ENCODE measurements at regions not wholly inside any gene's neighbourhood (a gene's known extent, or its start where the extent isn't known, plus 50 kb on each side); places are given as distances from the start of the nearest gene placed in this dataset.
A peak's percentile ranks its signal among the peaks of the same experiment; 100 is the strongest.
"Not testable (repeated sequence)": the region's sequence is repeated elsewhere in the genome, so short reads cannot be mapped to it uniquely, and the experiment has no call there.

DNA sequence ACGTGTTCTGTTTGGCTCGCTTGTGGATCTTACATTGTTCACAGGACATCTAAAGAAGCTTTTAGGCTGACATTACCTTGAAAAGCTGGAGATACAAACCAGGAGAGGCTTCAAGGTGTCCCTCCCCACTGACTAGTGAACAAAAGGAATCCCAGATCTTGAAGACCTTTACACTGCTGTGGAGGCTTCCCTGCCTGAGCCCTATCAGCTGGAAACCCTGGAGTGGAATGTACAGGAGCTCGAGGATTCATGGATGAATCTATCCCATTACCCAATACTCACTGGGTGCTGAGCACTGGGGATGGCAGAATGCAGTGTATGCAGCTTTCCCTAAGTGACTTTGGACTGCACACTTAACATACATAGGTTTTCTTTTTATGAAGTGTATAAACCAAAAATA is 82.3 kb upstream of the MFGE8 start:
- peak; percentile 43 for DNase-seq

DNA sequence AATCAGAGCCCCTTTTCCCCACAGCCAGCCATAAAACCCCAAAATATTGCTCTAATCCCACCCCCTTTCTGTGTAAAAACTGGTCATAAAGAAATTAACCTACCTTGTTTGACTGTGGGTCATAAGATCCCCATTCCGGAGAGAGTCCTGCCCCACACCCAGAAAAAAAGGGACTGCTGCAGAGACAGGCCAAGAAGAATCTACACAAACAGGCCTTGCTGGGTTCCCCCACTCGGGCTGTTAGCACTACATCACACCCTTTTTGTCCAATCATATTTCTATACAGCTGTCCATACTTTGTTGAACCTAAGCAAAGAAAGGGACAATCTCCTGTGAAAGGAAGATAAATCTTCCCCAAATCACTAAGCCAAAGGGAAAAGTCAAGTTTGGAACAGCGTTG is 84.4 kb upstream of the MFGE8 start:
- DNase-seq: no peak

DNA sequence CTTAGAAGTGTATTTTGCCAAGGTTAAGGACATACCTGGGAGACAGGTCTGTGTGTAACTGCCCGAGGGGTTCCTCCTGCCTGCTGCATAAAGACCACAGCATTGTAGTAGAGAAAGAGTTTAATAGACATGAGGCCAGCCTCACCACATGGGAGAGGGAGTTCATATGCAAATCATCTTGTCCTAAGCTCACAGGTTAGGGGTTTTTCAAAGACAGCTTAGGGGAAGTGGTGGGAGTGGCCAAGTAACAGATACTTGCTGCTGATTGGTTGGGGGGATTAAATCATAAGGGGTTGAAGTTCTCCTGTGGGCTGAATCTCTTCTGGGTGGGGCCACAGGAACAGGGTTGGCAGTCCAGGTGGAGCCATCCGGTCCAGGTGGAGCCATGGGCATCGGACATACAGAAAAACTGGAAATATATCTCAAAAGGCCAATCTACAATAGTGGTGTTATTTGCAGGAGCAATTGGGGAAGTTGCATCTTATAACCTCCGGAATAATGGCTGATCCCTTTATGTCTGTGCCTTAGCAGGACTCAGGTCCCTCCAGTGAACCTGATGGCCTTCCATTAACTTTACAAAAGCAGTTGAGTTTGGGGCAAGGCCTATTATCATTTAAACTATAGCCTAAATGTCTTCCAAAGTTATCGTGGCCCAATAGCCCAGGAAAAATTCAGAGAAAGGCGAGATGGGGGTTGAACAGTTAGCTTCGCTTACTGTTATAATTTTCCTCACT is 86.0 kb upstream of the MFGE8 start:
- DNase-seq: no peak

DNA sequence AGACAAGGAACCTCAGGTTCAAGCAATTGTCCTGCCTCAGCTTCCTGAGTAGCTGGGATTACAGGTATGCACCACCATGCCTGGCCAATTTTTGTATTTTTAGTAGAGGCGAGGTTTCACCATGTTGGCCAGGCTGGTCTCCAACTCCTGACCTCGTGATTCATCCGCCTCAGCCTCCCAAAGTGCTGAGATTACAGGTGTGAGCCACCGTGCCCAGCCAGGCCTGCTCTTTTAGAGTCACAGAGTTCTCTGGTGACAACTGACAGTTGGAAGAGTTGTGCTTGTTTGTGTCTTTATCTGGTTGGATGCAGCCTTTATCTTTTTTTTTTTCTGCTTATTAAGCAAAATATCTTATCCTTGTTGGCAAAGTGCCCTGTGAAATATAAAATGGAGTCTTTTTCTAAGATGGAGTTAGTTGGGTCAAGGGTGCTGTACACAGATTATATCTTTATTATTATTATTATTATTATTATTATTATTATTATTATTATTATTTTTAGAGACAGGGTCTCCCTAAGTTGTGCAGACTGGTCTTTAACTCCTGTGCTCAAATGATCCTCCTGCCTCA is 86.5 kb upstream of the ABHD2 start:
- DNase-seq: not testable (repeated sequence)

DNA sequence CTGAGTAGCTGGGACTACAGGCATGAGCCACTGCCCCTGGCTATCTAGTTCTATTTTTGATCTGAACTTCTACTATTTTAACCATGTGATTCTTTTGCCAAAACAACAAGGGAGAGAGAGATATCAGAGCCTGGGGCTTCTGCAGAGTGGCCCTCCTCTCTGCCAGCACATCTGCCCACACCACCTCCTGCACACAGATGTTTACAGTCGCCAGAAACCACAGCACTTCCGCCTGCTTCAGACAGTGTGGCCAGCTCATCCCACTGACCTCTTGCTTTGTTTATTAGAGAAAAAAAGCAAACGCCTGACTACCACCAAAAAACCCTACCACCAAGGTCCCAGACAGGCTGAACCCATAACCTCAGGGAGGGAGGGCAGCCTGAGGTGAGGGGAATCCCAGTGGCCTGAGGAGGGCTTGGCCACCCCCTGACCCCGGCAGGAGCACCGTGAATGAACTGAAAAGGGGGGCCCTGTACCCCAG is 85.9 kb upstream of the ABHD2 start:
- peak; percentile 51 for DNase-seq

DNA sequence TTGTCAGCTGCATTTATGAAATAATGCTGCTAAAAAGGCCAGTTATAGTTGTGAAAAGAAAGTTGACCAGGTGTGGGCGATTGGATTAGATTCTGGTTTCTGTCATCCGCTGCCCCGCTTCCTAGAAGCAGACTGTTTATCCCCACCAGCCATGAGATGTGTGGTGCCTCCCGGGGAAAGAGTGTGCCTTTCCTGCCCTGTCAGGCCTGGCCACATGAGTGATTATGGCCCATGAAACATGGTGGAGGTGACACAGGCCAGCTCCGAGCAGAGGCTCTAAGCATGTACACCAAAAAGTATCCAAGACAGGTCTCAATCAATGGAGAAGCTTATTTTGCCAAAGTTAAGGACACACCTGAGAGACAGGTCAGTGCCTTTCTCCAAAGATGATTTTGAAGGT is 85.4 kb upstream of the ABHD2 start:
- no peak for DNase-seq

DNA sequence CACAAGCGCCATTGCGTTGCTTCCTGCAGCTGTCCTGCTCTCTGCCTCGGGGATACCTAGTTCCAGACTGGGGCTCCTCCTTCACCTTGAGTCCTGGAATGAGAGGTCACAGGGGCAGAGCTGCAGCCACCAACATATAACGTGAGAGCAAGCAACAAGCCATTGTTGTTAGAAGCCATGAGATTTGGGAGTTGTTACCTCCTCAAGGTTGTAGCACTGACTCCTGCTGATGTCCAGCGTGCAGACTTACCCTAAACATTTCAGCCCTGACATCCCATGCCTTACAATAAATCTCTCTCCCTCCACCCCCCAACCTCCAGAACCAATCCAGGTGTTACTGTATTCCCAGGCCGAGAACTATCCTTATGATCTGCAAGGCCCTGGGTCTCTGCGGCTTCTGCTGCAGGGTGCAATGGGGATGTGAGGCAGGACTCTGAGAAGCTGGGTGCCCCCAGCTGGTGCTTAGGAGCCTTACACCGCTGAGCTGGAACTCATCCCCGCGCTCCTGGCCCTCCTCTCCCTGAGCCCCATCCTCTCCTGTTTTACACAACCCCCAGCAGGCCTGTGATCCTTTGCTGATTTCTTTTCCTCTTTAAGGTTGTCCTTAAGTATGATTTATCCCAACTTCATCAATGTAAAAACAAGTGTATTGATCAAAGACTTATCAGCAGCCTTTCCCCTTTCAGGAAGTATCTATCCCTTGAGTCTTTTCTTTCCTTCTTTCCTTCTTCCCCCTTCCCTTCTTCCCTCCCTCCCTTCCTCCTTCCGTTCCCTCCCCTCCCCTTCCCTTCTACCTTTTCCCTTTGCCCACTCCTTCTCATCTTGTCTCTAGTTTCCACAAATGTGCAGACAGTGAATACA is 84.2 kb upstream of the ABHD2 start:
- DNase-seq: peak; percentile 29

DNA sequence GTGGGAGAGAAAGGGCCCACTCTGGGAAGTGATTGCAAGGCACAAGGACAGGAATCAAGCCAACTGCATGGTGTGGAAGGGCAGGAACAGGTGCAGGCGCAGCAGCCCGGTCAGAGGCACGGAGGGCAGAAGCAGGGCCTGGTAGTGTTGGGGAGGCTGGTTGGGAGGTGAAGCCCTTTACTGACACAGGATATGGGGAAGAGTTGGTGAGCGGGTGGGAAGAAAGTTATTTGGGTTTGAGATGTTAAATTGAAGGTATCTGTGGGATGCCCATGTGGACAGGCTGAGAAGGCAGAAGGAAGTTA is 83.6 kb upstream of the ABHD2 start:
- DNase-seq: no peak

DNA sequence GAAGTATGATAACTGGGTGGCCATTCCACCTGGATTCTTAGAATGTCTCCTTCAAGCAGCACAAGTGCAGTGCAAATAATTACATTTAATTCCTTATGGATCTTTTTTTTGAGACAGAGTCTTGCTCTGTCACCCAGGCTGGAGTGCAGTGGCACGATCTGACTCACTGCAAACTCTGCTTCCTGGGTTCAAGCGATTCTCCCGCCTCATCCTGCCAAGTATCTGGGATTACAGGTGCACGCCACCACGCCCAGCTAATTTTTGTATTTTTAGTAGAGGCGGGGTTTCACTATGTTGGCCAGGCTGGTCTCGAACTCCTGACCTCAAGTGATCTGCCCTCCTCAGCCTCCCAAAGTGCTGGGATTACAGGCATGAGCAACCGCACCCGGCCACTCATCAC is 80.7 kb upstream of the ABHD2 start:
- not testable (repeated sequence) for DNase-seq

DNA sequence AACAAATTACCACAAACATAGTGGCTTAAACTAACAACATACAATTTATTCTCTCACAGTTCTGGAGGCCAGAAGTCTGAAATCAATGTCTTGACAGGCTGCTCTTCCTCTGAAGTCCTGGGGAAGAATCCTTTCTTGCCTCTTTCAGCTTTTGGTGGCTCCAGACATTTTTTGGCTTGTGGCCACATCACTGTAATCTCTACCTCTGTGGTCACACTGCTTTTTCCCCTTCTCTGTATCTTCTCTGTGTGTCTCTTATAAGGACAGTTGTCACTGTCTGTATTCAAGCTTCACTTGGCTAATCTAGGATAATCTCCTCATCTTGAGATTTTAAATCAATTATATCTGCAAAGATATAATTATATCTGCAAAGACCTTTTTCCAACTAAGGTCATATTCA is 80.3 kb upstream of the ABHD2 start:
- DNase-seq: no peak

DNA sequence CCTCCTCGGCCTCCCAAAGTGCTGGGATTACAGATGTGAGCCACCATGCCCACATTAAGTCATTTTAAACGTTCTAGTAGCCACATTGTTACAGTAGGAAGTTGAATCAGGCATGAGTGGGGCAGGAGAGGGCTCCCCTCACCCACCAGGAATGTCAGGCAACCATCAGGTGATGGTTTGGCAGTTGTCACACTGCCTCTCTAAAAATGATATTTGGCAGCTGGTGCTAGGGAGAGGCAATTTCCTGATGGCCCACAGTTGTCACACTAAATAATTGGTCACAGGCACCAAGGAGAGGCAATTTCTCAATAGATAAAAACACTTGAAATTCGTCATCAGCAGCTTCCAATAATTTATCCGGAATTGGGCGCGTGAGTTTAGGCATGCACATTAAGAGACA is 79.2 kb upstream of the ABHD2 start:
- DNase-seq: no peak

DNA sequence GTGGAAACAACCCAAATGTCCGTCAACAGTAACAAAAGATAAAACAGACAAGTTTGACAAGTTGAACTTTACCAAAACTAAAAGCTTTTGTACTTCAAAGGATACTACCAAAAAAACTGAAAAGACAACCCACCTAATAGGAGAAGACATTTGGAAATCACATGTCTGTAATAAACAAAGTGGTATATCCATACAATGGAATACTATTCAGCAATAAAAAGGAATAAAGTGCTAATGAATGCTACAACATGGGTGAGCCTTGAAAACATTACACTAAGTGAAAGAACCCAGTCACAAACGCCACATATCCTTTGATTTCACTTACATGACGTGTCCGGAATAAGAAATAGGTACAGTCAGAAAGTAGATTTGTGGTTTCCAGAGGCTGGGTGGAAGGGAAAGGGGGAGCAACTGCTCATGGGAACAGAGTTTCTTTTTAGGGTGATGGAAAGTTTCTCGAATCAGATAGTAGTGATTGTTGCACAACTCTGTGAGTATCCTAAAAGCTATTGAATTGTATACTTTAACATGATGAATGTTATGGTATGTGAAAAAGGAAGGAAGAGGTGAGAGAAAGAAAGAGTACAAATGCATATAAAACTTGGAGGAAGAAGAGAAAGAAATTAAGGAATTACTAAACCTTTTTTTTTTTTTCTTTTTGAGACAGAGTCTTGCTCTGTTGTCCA is 72.7 kb upstream of the ABHD2 start:
- DNase-seq: no peak

DNA sequence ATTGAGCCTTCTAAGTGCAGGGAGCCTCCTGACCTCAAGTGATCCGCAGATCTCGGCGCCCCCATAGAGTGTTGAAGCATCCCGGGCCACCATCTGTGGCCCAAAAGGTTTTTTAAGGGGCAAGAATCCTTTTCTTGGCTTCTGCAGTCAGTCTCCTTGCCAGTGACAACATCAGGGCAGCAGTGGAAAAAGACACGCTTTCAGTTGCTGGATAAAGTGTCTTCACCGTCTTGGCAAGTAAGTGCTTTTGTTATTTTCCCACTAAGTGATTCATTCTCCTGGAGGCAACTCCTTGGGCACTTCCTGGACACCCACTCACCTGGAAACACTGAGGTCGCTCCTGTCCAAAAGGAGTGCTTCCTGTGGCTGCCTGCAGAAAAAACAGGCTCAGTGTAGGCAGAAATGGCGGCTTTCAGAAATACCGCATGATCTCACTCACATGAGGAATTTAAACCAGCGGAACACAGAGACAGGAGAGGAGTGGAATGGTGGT is 71.7 kb upstream of the ABHD2 start:
- peak; percentile 15 for DNase-seq

DNA sequence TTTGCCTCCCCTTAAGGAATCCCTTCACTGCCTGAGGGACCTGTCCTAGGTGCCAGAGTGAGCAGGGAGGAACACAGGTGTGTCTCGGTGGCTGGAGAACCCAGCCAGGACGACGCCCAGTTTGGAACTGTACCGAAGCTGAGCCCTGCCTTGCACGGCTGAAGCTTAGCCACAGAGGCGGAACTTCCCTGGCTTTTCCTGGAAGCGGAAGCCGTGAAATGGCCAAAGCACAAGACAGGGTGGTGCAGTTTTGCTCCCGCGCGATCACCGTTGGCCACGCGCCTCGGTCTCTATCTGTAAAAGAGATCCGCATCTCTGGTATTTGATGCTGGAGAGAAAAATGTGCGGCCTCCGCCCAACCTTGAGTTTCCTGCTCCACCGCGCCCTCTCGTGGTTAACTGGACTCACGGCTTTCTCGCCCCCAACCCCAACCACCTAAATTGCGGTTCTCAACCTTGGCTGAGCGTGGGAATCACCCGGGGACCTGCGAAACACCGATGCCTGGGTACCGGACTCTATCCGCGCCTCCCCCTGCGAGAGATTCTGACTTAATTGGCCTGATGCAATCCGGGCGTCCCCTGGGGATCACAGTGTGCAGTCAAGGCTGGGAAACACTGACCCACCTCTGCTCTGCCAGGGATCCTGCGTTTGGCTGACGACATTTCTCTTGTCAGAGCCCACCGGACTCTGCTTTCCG is 70.7 kb upstream of the ABHD2 start:
- peak; percentile 64 for DNase-seq

DNA sequence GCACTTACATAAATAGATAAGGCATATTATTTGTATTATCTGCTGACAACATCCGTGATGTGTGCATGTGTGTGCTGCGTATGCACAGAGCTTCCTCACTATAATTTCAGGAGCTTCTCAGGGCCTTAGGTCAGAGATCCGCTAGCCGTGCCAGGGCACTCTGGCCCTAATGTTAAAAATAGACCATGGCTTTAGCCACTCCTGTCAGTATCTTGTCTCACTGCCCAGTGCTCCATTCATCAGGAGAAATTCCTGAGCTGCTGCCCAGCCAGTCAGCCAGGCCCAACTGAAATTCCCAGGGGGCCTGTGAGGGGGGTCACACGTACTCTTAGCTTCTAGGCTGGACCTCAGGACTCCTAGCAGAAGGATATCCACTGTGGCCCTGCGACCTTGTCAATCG is 70.0 kb upstream of the ABHD2 start:
- DNase-seq: no peak

DNA sequence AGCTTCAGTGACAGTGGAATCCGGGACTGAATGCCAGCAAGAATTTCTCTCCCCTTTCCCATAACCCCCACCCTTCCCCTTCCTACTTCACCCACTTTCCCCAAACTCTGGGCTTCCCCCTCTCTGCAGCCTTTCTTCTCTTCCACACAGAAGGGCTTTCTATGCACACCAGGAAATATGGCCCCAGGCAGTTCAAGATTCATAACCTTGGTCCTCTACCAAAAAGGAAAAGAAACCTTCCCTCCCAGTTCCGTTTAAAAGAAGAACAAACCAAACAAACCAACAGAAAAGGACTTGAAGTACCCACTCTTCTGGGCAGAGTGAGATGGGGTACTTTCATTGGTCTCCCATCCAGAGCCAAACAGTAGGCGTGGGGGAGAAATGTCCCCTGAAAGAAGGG is 68.8 kb upstream of the ABHD2 start:
- DNase-seq: no peak

DNA sequence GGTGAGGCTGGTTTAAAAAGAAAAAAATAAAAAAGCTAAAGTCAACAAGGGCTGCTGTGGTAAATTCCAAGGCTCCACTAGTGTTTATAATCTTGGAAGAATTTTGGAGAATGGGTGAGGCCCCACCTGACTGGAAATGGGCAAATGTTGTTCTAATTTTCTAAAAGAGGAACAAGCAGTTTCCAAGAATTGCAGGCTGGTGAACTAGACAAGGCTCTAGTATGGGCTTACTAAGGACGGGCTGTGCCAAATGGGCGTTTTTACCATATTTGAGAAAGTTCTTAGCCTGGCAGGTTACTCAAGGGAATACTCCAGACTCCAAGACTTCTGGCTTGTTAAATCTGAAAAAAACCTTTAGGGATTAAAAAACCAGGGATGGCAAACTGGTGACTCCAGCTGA is 67.0 kb upstream of the ABHD2 start:
- DNase-seq: no peak

DNA sequence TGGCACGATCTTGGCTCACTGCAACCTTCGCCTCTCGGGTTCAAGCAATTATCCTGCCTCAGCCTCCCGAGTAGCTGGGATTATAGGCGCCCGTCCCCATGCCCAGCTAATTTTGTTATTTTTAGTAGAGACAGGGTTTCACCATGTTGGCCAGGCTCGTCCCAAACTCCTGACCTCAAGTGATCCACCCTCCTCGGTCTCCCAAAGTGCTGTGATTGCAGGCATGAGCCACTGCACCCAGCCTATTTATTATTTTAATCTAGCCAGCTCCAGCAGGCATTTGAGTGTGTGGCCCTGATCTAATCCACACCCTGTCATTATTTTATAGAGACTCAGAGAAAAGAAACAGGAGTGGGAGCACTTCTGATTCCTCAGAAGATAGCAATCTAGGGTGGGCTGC is 66.4 kb upstream of the ABHD2 start:
- not testable (repeated sequence) for DNase-seq

DNA sequence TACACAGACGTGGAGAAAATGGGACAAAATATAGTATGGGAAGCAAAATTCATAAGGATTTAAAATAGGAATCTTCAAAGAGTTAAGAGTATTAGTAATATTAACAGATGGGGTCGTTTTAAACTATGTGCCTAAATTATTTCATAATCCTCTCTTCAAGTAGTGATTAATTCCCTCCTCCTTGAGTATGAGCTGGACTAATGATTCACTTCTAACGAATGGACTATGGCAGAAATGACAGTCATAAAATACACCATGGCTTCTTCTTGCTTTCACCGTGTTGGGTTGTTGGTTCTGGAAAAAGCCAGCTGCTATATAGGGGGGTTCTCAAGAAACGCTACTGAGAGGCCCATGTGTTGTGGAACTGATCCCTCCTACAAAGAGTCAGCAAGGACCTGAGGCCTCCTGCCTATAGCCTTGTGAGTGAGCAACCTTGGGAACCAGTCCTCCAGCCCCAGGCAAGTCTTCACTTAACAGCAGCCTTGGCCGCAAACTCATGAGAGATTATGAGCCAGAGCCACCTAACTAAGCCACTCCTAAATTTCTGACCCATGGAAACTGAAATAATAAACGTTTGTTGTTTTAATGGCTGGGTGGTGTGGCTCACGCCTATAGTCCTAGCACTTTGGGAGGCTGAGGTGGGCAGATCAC is 64.8 kb upstream of the ABHD2 start:
- DNase-seq: no peak

DNA sequence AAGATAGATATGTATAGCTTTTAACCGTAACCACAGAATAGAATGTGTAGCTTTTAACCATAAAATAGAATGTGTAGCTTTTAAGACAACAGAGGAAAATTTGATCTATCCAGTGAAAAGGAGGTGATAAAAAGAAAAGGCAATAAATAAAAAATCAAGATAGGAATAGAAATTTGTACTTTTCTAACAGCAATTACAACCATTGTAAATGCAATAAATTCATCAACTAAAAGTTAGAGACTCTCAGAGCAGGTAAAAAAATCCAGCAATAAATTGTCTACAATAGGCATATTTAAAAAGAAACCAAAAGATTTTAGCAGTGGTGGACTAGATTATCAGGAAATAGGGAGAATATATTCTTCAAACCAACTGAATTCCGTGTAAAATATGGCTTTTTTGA is 63.8 kb upstream of the ABHD2 start:
- DNase-seq: no peak

DNA sequence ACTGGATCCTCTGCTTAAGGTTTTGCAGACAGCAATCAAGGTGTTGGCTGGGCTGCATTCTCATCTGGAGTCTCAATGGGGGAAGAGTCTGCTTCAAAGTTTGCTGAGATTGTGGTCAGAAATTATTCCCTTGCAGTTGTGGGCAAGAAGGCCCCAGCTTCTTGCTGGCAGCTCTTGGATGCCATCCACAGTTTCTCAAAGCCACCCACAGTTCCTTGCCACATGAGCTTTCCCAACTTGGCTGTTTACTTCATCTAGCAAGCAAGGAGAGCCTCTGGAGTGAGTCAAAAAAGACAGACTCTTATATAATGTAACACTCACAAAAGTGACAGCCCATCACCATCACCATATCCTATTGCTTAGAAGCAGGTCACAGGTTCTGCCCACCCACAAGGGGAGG is 62.1 kb upstream of the ABHD2 start:
- DNase-seq: no peak

DNA sequence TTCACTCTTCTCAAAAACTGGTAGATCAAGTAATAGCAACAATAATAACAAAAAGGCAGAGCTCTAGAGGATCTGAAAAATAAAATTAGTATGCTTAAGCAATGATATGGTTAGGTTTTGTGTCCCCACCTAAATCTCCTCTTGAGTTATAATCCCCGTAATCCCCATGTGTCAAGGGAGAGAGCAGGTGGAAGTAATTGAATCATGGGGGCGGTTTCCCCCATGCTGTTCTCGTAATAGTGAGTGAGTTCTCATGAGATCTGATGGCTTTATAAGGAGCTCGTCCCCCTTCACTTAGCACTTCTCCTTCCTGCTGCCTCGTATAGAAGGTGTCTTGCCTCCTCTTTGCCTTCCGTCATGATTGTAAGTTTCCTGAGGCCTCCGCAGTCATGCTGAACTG is 60.2 kb upstream of the ABHD2 start:
- DNase-seq: no peak

Measured in NCI-H226 (cell line).